Aorta (tissue), 5 donors: ENCODE measurements at regions not wholly inside any gene's neighbourhood (a gene's known extent, or its start where the extent isn't known, plus 50 kb on each side); places are given as distances from the start of the nearest gene placed in this dataset.
"Not testable (repeated sequence)": the region's sequence is repeated elsewhere in the genome, so short reads cannot be mapped to it uniquely, and the experiment has no call there.

Source experiments
- ATAC-seq: fragments of 200-7000 bp; cut with Tn5 transposase; one replicate; pipeline ENCODE4 v1.9.1; 2022; ENCODE audit warnings: moderate library complexity; ENCODE audit not compliant: low FRiP score
- DNase-seq, 2 donors: peaks; one replicate each; pipeline ENCODE4 v3.0.0-alpha.2; 2020
- H3K27ac ChIP-seq, 2 donors: one replicate each; pipeline ENCODE4 v1.5.1; 2013; ENCODE audit warnings: low read length in 2 of 2, mild to moderate bottlenecking in 2 of 2, moderate library complexity in 2 of 2, control low read depth in 1 of 2, inconsistent platforms in 1 of 2, low read depth in 1 of 2
- H3K27me3 ChIP-seq, 2 donors: one replicate each; pipeline ENCODE4 v1.6.1; 2013; ENCODE audit warnings: control low read depth in 1 of 2, low read length in 1 of 2, mild to moderate bottlenecking in 1 of 2, moderate library complexity in 1 of 2; ENCODE audit not compliant: insufficient read depth in 2 of 2, control insufficient read depth in 1 of 2
- H3K36me3 ChIP-seq, 2 donors: one replicate each; pipeline ENCODE4 v1.6.1; 2013; ENCODE audit warnings: control low read depth in 1 of 2, low read length in 1 of 2, mild to moderate bottlenecking in 1 of 2; ENCODE audit not compliant: insufficient read depth in 2 of 2, control insufficient read depth in 1 of 2
- H3K4me1 ChIP-seq, 2 donors: one replicate each; pipeline ENCODE4 v1.6.1; 2013; ENCODE audit warnings: low read length in 2 of 2, control low read depth in 1 of 2, mild to moderate bottlenecking in 1 of 2, moderate library complexity in 1 of 2; ENCODE audit not compliant: insufficient read depth in 2 of 2, control insufficient read depth in 1 of 2
- H3K4me3 ChIP-seq, 2 donors: one replicate each; pipeline ENCODE4 v1.5.1; 2013; ENCODE audit warnings: low read length in 2 of 2, control low read depth in 1 of 2, mild to moderate bottlenecking in 1 of 2
- H3K9me3 ChIP-seq: one replicate; pipeline ENCODE4 v1.6.1; 2013; ENCODE audit warnings: mild to moderate bottlenecking, low read length; ENCODE audit not compliant: control insufficient read depth
- WGBS, 2 donors: extraction: QIAGEN DNeasy Blood & Tissue Kit; methylation state at CpG; one replicate each; pipeline ENCODE4 v1.1.7; 2013; 5-methylcytosine and 5-hydroxymethylcytosine counted together
- intact Hi-C, 2 donors: fragments of 100-400 bp; cut with DNase I; formaldehyde crosslinking; loops; one replicate each; pipeline versions ENCODE4 v1.14.2 to v1.15.0; 2022
- donor health status: healthy with polysubstance abuse.
- donor health status: Bipolar disorder and iron deficiency.
- donor health status: DM: no; HTN: no; CAD: no.
- donor health status: DM: no; HTN: no; CAD: no.
- donor health status: DM: yes; HTN: yes; CAD: no.

DNA sequence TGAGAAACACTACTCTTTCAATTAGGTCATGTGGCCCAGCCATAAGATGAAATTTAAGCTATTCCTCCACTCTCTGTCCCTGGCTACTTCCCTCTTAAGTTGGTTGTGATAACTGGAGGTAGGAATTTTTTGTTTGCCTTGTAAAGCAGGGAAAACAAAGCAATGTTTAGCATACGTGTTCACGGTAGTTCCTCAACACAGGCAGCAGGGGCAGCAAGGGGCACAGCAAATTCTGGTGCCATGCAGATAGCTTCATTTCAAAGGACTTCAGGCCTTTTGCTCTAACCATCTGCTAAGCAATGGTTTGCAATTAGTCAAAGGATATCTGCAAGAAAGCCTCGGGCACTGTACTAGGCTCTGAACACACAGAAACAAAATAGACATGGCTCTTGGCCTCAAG is 330.2 kb downstream of the ZIC3 start:
- no peak overlapping the region for H3K4me3 ChIP-seq
- H3K9me3 ChIP-seq: no peaks in the 10 kb centered on the region
- DNase-seq: no peak
- no peaks in the 10 kb centered on the region for H3K4me1 ChIP-seq
- no peaks in the 10 kb centered on the region for H3K36me3 ChIP-seq
- WGBS, 2 donors: 47 to 52% methylated on average over 3 of the region's 3 CpGs
- no peak for ATAC-seq
- H3K27ac ChIP-seq: no peak overlapping the region
- intact Hi-C loops: no loop called here
- no peaks in the 10 kb centered on the region for H3K27me3 ChIP-seq

DNA sequence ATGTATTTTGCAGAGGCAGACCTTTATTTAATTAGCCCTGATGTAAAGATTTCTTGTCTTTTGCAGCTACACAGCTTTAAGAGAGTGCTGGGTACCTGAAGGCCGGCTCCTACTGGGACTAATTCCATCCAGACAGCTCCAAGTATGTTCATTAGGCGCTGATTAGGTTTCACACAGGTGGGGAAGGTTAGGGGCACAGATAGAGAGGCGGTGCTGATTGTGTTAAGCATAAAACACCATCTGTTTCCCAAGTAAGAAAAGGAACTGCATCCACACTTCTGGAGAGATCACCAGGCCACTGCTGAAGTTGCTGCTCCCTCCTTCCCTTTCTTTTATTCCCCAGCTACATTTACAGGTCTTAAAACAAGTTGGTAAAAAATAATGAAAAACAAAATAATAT is 349.5 kb downstream of the ZIC3 start:
- no peak overlapping the region for H3K4me3 ChIP-seq
- no peak overlapping the region for H3K27ac ChIP-seq
- ATAC-seq (no peak), DNase-seq (no peak)
- intact Hi-C loops: no loop called here
- no peaks in the 10 kb centered on the region for H3K36me3 ChIP-seq
- 29 to 36% methylated on average over 3 of the region's 3 CpGs for WGBS, 2 donors
- peaks cover 2% of the 10 kb centered on the region for H3K9me3 ChIP-seq
- no peaks in the 10 kb centered on the region for H3K27me3 ChIP-seq
- no peaks in the 10 kb centered on the region for H3K4me1 ChIP-seq

- Histone ChIP-seq H3K9me3 (no peaks in the 10 kb centered on the region), H3K27me3 (no peaks in the 10 kb centered on the region), H3K4me3 (no peak overlapping the region), H3K27ac (no peak overlapping the region), H3K4me1 (no peaks in the 10 kb centered on the region), H3K36me3 (no peaks in the 10 kb centered on the region)
- DNase-seq (no peak), ATAC-seq (no peak)
- WGBS, 2 donors: 37 to 41% methylated on average over 6 of the region's 6 CpGs
- intact Hi-C loops: no loop called here
Observed at GRCh38 chrX:137916090-137916746, 350.3 kb downstream of the ZIC3 start.

- no peak overlapping the region for H3K4me3 ChIP-seq
- no peak overlapping the region for H3K27ac ChIP-seq
- H3K9me3 ChIP-seq: no peaks in the 10 kb centered on the region
- no peaks in the 10 kb centered on the region for H3K36me3 ChIP-seq
- intact Hi-C loops: no loop called here
- no peaks in the 10 kb centered on the region for H3K27me3 ChIP-seq
- no peaks in the 10 kb centered on the region for H3K4me1 ChIP-seq
- no peak for ATAC-seq
- 20 to 33% methylated on average over 1 of the region's 1 CpG for WGBS, 2 donors
- no peak for DNase-seq
Observed at GRCh38 chrX:137926090-137926489, 360.2 kb downstream of the ZIC3 start.

DNA sequence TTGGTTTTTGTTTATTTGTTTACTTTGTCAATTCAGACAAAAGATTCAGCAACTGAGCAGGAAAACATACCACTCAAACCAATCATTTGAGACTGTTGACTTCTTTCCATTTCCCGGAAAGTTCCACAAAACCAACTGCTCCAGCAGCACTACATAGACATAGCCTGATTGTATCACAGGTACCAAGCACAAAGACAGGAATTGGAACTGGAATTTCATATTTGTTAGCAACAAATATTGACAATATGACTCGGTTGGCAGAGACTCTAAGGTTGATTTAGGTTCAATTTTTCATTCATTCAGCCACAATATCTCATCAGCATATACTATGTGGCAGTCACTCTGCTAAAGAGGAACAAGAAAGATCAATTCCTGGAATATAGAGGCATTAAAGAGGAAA is 364.0 kb downstream of the ZIC3 start:
- H3K4me3 ChIP-seq: no peak overlapping the region
- H3K9me3 ChIP-seq: no peaks in the 10 kb centered on the region
- no peaks in the 10 kb centered on the region for H3K36me3 ChIP-seq
- no peaks in the 10 kb centered on the region for H3K27me3 ChIP-seq
- intact Hi-C loops: no loop called here
- ATAC-seq (no peak), DNase-seq (no peak)
- H3K4me1 ChIP-seq: no peaks in the 10 kb centered on the region
- no peak overlapping the region for H3K27ac ChIP-seq
- 53 to 58% methylated on average over 2 of the region's 2 CpGs for WGBS, 2 donors

- no peaks in the 10 kb centered on the region for H3K27me3 ChIP-seq
- no peak overlapping the region for H3K4me3 ChIP-seq
- 18 to 20% methylated on average over 2 of the region's 2 CpGs for WGBS, 2 donors
- H3K4me1 ChIP-seq: no peaks in the 10 kb centered on the region
- DNase-seq (no peak), ATAC-seq (no peak)
- H3K27ac ChIP-seq: no peak overlapping the region
- intact Hi-C loops: no loop called here
- no peaks in the 10 kb centered on the region for H3K9me3 ChIP-seq
- no peaks in the 10 kb centered on the region for H3K36me3 ChIP-seq
Observed at GRCh38 chrX:137930533-137930932, 364.6 kb downstream of the ZIC3 start.

DNA sequence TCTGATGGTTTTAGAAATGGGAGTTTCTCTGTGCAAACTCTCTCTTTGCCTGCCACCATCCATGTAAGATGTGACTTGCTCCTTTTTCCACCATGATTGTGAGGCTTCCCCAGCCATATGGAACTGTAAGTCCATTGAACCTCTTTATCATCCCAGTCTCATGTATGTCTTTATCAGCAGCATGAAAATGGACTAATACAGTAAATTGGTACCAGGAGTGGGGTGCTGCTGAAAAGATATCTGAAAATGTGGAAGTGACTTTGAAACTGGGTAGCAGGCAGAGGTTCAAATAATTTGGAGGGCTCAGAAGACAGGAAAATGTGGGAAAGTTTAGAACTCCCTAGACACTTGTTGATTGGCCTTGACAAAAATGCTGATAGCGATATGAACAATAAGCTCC is 368.3 kb downstream of the ZIC3 start:
- ATAC-seq, H3K27ac ChIP-seq, H3K27me3 ChIP-seq, intact Hi-C loops, H3K9me3 ChIP-seq, H3K4me1 ChIP-seq, H3K4me3 ChIP-seq, DNase-seq, H3K36me3 ChIP-seq: not testable (repeated sequence)
- 88 to 89% methylated on average over 1 of the region's 1 CpG for WGBS, 2 donors

- H3K27me3 ChIP-seq, H3K27ac ChIP-seq, DNase-seq, intact Hi-C loops, H3K4me3 ChIP-seq, H3K36me3 ChIP-seq, ATAC-seq, H3K9me3 ChIP-seq, H3K4me1 ChIP-seq: not testable (repeated sequence)
- WGBS, 2 donors: 84 to 89% methylated on average over 4 of the region's 4 CpGs
Observed at GRCh38 chrX:137934887-137935286, 369.0 kb downstream of the ZIC3 start.

GRCh38 chrX:137945470-137945869 is 379.5 kb downstream of the ZIC3 start:
- Histone ChIP-seq H3K9me3 (no peaks in the 10 kb centered on the region), H3K36me3 (no peaks in the 10 kb centered on the region), H3K4me1 (no peaks in the 10 kb centered on the region), H3K4me3 (no peak overlapping the region), H3K27me3 (no peaks in the 10 kb centered on the region), H3K27ac (no peak overlapping the region)
- DNase-seq (no peak), ATAC-seq (no peak)
- 42 to 44% methylated on average over 6 of the region's 6 CpGs for WGBS, 2 donors
- intact Hi-C loops: no loop called here
